ENCODE measurements at regions not wholly inside any gene's neighbourhood (a gene's known extent, or its start where the extent isn't known, plus 50 kb on each side); places are given as distances from the start of the nearest gene placed in this dataset.
"Not testable (repeated sequence)": the region's sequence is repeated elsewhere in the genome, so short reads cannot be mapped to it uniquely, and the experiment has no call there.

DNA sequence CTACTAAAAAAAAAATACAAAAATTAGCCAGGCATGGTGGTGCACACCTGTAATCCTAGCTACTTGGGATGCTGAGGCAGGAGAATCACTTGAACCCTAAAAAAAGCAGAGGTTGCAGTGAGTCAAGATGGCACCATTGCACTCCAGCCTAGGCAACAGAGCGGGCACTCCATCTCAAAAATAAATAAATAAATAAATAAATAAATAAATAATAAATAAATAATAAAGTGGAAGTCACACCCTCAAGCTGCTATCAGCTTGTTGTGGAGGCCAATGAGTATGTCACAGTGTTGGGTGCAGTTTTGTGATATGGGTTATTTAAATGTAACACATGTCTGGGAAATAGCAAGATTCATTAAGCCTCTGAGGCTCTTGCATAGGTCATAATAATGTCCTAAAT lies 153.9 kb downstream of the NR2F2 start:
- TF ChIP-seq, protein P1, sequence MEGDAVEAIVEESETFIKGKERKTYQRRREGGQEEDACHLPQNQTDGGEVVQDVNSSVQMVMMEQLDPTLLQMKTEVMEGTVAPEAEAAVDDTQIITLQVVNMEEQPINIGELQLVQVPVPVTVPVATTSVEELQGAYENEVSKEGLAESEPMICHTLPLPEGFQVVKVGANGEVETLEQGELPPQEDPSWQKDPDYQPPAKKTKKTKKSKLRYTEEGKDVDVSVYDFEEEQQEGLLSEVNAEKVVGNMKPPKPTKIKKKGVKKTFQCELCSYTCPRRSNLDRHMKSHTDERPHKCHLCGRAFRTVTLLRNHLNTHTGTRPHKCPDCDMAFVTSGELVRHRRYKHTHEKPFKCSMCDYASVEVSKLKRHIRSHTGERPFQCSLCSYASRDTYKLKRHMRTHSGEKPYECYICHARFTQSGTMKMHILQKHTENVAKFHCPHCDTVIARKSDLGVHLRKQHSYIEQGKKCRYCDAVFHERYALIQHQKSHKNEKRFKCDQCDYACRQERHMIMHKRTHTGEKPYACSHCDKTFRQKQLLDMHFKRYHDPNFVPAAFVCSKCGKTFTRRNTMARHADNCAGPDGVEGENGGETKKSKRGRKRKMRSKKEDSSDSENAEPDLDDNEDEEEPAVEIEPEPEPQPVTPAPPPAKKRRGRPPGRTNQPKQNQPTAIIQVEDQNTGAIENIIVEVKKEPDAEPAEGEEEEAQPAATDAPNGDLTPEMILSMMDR (IDR thresholded peaks at IDR 0.05; ENCODE audit: low read depth, low read length, poor library complexity, severe bottlenecking): not testable (repeated sequence)
- TF ChIP-seq EZH2phosphoT487 (IDR thresholded peaks at IDR 0.05; ENCODE audit: borderline replicate concordance, low read length): not testable (repeated sequence)
